HCT116 (cell line): ENCODE measurements at regions not wholly inside any gene's neighbourhood (a gene's known extent, or its start where the extent isn't known, plus 50 kb on each side); places are given as distances from the start of the nearest gene placed in this dataset.

Experiments used
- CEBPB ChIP-seq: IDR thresholded peaks from 2 replicates; pipeline ENCODE4 v1.6.1; 2012; ENCODE audit warnings: low read depth
- CTCF ChIP-seq, 3 experiments: fragments of 200-600 bp in 1 of 3; sonication (generic) in 1 of 3; IDR thresholded peaks in 2 of 3; conservative IDR thresholded peaks in 1 of 3; 2 replicates each; pipeline ENCODE4 v1.5.1; 2012 to 2017; ENCODE audit warnings: low read depth in 2 of 3, low read length in 2 of 3, antibody characterized with exemption in 1 of 3, borderline replicate concordance in 1 of 3, control low read depth in 1 of 3, mild to moderate bottlenecking in 1 of 3, mixed read lengths in 1 of 3, mixed run types in 1 of 3, moderate library complexity in 1 of 3; ENCODE audit not compliant: insufficient read depth in 1 of 3
- EGR1 ChIP-seq: IDR thresholded peaks from 2 replicates; pipeline ENCODE4 v1.6.1; 2012; ENCODE audit warnings: low read depth
- MAX ChIP-seq: IDR thresholded peaks from 2 replicates; pipeline ENCODE4 v1.6.1; 2012
- POLR2A ChIP-seq: IDR thresholded peaks from 2 replicates; pipeline ENCODE4 v1.7.0; 2011; ENCODE audit warnings: borderline replicate concordance; ENCODE audit not compliant: insufficient read depth, insufficient read length; ENCODE audit errors: extremely low read depth
- RAD21 ChIP-seq: IDR thresholded peaks from 2 replicates; pipeline ENCODE4 v1.6.1; 2012; ENCODE audit warnings: low read depth, mild to moderate bottlenecking
- REST ChIP-seq: IDR thresholded peaks from 2 replicates; pipeline ENCODE4 v1.6.1; 2012; ENCODE audit warnings: low read depth
- SIN3A ChIP-seq: IDR thresholded peaks from 2 replicates; pipeline ENCODE4 v1.6.1; 2012; ENCODE audit warnings: low read depth
- SP1 ChIP-seq: IDR thresholded peaks from 2 replicates; pipeline ENCODE4 v1.6.1; 2012; ENCODE audit warnings: low read depth
- YY1 ChIP-seq: IDR thresholded peaks from 2 replicates; pipeline ENCODE4 v1.6.1; 2011; ENCODE audit warnings: low read length, low read depth, moderate library complexity, mild to moderate bottlenecking; ENCODE audit not compliant: insufficient replicate concordance; ENCODE audit errors: extremely low read depth

- TF ChIP-seq SP1 (no peak), SIN3A (no peak), POLR2A (no peak), CTCF (IDR thresholded peaks at IDR 0.05 in 2 of 3, conservative IDR thresholded peaks at IDR 0.05 in 1 of 3; ENCODE audit: borderline replicate concordance in 1 of 3, insufficient read depth in 1 of 3, low read depth in 2 of 3, low read length in 2 of 3) (no peak), CEBPB (no peak), RAD21 (no peak), EGR1 (no peak), REST (no peak), YY1 (no peak), MAX (no peak)
Measured at GRCh38 chr12:127555071-127555470, 711.9 kb upstream of the TMEM132C start.
